HT1080 (cell line): ENCODE measurements at regions not wholly inside any gene's neighbourhood (a gene's known extent, or its start where the extent isn't known, plus 50 kb on each side); places are given as distances from the start of the nearest gene placed in this dataset.
A peak's percentile ranks its signal among the peaks of the same experiment; 100 is the strongest.
"Not testable (repeated sequence)": the region's sequence is repeated elsewhere in the genome, so short reads cannot be mapped to it uniquely, and the experiment has no call there.

Experiments
- DNase-seq: peaks from one replicate; pipeline ENCODE4 v3.0.0-alpha.2; 2015; ENCODE audit warnings: low read depth

DNA sequence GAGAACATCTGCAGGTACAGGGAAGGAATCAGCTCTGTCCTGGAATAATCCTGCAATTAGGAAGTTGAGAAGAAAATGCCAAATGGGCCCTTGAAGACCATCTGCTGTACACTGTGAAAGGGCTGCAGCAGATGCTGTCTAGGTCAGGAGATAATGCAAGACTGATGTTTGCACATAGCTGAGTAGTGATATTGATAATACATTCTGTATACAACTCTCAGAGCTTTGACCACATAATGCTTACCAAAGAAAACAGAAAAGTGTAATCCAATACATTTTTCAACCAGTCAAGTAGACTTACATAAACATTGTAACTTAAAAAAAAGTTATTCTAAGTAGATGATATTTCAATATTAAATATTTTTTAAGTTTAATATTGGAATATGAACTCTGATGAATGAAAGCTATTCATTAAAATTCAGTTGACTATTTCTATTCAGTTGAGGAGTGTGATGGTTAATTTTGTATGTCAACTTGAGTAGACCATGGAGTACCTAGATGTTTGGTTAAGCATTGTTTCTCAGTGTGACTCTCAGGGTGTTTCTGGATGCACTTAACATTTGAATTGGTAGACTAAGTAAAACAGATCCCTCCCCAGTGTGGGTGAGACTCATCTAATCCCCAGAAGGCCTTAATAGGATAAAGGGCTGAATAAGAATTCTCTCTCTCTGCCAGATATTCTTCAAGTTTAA lies 380.1 kb upstream of the PRR16 start:
- DNase-seq, result no peak

GRCh38 chr5:120084543-120084870 lies 379.6 kb upstream of the PRR16 start:
- DNase-seq, result no peak

DNA sequence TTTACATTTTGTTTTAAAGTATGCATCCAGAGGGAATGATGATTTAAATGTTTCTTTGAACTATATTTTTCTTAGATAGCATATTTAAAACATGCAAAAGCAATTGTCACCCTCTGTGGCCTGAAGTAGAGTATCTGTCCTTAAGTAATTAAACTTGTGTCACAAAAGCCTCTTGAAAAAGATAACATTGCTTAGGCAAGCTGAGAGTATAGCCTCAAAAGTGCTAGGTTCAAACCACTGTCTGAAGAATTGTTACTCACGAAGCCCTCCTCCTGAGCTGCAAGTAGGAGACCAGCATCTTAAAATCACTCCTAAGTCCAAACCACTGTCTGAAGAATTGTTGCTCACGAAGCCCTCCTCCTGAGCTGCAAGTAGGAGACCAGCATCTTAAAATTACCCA lies 378.0 kb upstream of the PRR16 start:
- DNase-seq, result no peak

GRCh38 chr5:120088412-120088811 lies 375.7 kb upstream of the PRR16 start:
- no peak for DNase-seq

- DNase-seq, result no peak
Observed at GRCh38 chr5:120088836-120089235, 375.3 kb upstream of the PRR16 start.

GRCh38 chr5:120091376-120091948 lies 372.6 kb upstream of the PRR16 start:
- no peak for DNase-seq

- no peak for DNase-seq
Observed at GRCh38 chr5:120092649-120093048, 371.5 kb upstream of the PRR16 start.

DNA sequence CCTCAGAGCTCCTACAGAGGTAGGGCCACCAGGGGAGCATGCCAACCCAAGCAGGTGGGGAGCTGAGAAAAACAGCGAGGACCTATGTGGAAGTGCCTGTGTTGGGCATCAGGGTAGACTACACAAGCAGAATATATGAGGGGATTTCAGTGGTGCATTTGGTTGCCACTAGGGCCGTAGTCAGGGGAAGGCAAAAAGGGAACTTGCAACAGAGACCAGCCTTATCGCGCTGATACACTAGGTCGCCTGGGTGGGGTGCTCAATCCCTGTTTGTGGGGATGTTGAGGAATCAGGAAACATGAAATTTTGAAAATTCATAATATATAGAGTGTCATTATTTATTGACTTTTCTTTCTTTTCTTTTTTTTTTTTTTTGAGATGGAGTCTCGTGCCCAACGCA lies 370.9 kb upstream of the PRR16 start:
- no peak for DNase-seq

DNA sequence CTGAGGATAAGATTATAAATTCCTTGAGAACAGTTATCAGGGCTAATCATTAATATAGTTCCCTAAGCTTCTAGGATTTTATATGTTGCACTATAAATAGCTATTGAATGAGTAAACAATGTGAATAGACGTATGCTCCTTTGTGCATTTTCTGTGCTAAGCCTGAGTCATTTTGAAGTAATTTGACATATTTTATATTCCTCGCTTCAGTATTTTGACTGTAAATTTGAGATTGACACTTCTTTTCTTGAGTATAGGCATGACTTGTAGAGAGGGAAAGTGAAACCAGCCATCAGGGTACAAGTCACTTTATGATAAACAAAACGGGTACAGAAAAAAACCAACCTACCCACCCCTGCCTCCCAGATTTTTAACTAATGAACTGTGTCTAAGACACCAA lies 367.7 kb upstream of the PRR16 start:
- DNase-seq, result peak; percentile 30

DNA sequence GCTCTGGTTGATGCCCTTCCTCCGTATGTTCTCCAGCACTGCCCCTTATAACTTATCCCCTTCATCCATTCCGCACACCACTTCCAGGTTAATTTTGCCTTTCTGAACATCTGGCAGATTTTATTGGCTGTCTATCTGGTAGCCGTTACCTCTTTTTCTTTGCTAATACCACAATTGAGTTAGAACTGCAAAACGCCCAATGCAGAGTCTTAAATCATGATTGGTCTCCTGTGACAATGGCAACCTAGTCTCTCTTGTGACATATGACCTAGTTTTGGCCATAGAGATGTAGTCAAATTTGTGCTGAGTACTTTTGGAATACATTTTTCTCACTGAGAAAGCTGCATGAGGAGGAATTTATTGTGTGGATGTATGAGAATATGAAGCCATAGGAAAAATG lies 365.7 kb upstream of the PRR16 start:
- no peak for DNase-seq

DNA sequence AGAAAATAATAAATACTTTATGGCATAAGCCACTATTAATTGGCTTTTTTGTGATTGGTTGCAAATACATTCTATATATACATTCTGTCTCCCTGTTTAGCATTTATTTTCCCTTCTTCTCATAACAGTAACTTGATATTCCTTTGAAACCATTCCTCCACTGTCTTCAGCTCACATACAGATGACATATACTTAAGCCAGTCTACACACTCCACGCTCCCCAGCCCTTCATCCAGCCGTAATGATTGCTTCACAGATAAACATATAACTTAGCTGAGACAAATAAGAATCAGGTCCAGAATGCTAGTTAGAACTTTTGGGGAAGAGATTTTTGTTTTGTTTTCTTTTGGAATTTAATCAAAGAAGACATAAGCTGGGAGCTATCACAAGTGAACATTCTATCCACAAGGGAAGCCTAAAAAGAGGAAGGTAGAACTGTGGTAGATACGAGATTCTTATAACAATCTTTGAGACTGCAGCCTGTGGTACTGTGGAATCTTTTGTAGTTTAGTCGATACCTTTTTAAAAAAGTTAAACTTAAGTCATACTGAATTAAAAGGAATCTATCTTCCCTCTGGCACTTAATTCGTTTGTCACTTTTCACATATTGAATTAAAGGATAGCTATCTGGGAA lies 365.1 kb upstream of the PRR16 start:
- no peak for DNase-seq

DNA sequence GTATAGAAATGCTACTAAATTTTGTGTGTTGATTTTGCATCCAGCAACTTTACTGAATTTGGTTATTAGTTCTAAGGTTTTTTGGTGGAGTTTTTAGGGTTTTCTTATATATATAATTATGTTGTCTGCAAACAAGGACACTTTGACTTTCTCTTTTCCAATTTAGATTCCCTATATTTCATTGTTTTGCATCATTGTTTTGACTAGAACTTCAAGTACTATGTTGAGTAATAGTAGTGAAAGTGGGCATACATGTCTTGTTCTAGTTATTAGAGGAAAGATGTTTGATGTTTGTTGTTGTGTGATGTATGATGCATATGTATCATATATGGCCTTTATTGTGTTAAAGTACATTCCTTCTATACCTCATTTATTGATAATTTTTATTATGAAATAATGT lies 362.3 kb upstream of the PRR16 start:
- no peak for DNase-seq

- no peak for DNase-seq
Observed at GRCh38 chr5:120103495-120103894, 360.6 kb upstream of the PRR16 start.

DNA sequence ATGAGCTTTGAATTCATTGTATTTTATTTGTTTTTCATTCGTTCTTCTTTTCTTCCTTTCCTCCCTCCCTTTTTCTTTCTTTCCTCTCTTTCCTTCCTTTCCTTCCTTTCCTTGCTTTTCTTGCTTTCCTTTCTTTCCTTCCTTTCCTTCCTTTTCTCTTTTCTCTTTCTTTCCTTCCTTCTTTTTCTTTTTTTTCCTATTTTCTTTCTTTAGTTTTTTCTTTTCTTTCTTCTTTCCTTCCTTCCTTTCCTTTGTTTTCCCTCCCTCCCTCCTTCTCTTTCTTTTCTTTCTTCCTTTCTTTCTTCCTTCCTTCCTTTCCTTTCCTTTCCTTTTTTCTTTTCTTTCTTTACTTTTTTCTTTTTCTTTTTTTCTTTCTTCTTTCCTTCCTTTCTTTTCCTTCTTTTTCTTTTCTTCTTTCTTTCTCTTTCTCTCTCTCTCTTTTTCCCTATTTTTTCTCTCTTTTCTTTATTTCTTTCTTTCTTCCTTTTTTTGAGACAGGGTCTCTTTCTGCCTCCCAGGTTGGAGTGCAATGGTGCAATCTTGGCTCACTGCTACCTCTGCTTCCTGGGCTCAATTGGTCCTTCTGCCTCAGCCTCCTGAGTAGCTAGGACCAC lies 357.1 kb upstream of the PRR16 start:
- DNase-seq, result no peak

DNA sequence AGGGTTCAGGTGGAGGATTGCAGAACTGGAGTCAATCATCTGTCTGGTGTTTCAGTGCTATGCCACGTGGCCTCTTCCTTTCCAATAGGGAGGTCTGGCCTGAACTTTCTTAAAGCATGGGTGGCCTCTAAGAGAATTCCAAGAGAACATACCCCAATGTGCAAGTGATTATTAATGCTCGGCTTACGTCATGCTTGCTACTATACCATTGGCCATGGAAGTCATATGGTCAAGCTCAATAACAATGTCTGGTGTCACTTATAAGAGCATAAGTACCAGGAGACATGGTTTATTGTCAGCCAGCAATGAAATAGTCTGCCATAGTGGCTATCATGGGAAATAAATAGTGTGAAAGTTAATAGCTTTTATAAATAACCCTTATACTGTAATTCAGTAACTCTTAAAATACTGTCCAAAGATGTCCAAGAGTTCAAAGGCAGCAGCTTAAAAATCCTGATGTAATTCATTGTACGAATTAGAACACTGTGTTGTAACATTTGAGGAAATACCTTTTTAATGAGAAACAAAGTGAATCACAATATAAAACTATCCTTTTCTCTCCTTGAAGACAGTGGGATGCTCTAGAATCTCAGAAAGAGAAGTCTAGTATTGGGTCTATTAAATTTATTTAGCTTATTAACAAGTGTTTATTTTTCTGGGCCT lies 355.4 kb upstream of the PRR16 start:
- no peak for DNase-seq

DNA sequence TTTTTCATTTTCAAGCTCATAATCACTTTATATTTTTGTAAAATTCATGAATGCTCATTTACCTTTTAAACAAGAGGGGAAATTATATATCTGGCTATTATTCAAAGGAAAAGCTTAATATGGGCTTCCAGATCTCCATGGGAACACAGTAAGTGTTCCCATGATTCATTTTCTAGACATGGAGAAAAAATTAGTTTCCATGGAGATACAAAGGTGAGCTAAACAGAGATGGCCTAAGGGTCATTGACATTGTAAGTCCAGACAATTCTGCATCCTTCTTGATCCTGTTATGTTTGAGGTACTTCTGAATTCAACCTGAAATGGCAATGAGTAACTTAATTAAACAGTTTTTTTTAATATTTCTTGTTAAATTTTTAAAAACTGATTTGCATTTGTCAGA lies 341.4 kb upstream of the PRR16 start:
- DNase-seq, result no peak

DNA sequence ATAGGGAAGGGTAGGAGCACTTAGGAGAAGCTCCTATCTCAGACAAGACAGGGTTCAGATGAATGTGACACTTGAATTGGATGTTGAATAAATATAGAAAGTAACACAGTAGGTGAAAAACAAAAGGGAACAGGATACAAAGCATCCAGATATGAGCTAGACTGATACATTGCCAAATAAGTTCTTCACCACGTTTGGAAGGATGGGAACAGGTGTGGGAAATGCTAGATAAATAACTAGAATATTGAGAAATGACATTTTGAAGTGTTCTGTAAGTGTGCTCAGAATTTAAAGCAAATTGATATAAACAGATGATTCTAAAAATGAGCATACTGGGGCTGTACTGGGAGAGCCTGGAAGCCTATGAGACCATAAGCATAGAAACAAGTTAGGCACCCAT lies 340.1 kb upstream of the PRR16 start:
- no peak for DNase-seq

- no peak for DNase-seq
Observed at GRCh38 chr5:120124961-120125360, 339.1 kb upstream of the PRR16 start.

GRCh38 chr5:120132347-120132746 lies 331.8 kb upstream of the PRR16 start:
- not testable (repeated sequence) for DNase-seq

DNA sequence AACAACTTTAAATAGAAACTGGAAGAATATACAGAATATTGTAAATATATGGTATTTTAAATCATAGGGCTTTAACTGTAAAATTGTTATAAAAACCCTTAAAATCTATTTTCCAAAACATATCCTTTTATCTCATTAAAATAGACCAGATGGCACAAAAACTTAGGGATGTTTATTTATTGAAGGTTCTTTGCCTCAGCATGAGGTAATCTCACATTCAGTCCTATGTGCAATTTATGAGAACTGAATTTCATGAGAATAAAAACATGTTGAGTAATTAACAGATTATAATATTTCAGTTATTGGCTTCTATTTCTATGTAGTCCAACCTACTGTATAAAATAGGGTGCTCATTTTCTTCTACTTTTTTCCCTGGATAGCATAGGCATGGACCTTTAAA lies 329.2 kb upstream of the PRR16 start:
- no peak for DNase-seq

- DNase-seq, result no peak
Observed at GRCh38 chr5:120137582-120137981, 326.5 kb upstream of the PRR16 start.

DNA sequence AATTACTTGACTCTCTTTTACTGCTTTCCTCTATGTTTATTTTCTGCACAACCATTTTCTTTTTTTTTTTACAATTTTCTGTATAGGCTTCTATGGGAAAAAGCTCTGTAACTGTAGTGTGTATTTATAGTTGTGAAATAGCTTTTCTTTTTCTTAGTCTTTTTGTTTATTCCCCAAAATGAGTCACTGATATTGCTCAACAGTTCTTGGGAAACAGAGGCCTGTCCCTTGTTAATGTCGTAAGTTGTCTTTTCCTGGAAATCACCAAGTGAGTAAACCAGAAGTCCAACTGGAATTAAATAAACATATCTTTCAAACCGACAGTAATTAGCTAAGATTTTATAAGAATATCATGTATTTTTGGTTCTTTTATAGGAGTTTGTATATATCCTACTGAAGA lies 325.1 kb upstream of the PRR16 start:
- peak; percentile 78 for DNase-seq
